Neural progenitor cell (in vitro differentiated cells): ENCODE measurements at regions not wholly inside any gene's neighbourhood (a gene's known extent, or its start where the extent isn't known, plus 50 kb on each side); places are given as distances from the start of the nearest gene placed in this dataset.

Experiments used
- DNase-seq: peaks from one replicate; pipeline ENCODE4 v3.0.0-alpha.2; 2016; ENCODE audit warnings: low spot score
- H2AFZ ChIP-seq: fragments of 200-600 bp; sonication (generic); replicated peaks from 2 replicates; pipeline ENCODE4 v1.6.1; 2016; ENCODE audit warnings: antibody characterized with exemption
- H3F3A ChIP-seq: fragments of 200-600 bp; sonication (generic); 2 replicates; pipeline ENCODE4 v1.6.1; 2016; ENCODE audit warnings: antibody characterized with exemption, low read depth
- H3K27ac ChIP-seq: fragments of 200-600 bp; sonication (generic); 2 replicates; pipeline ENCODE4 v1.5.1; 2016; ENCODE audit warnings: mild to moderate bottlenecking
- H3K27me3 ChIP-seq: fragments of 200-600 bp; sonication (generic); 2 replicates; pipeline ENCODE4 v1.6.1; 2016; ENCODE audit warnings: mild to moderate bottlenecking, moderate library complexity
- H3K36me3 ChIP-seq: fragments of 200-600 bp; sonication (generic); 2 replicates; pipeline ENCODE4 v1.5.1; 2016
- H3K4me1 ChIP-seq: fragments of 200-600 bp; sonication (generic); 2 replicates; pipeline ENCODE4 v1.6.1; 2016; ENCODE audit warnings: mixed run types
- H3K4me2 ChIP-seq: fragments of 200-600 bp; sonication (generic); 2 replicates; pipeline ENCODE4 v1.6.1; 2016
- H3K4me3 ChIP-seq: fragments of 200-600 bp; sonication (generic); 2 replicates; pipeline ENCODE4 v1.5.1; 2016
- H3K79me2 ChIP-seq: fragments of 200-600 bp; sonication (generic); 2 replicates; pipeline ENCODE4 v1.6.1; 2016; ENCODE audit warnings: low read depth
- H3K9ac ChIP-seq: fragments of 200-600 bp; sonication (generic); 2 replicates; pipeline ENCODE4 v1.6.1; 2016
- H3K9me3 ChIP-seq: fragments of 200-600 bp; sonication (generic); 2 replicates; pipeline ENCODE4 v1.5.1; 2016; ENCODE audit warnings: low read depth
- H4K20me1 ChIP-seq: fragments of 200-600 bp; sonication (generic); 2 replicates; pipeline ENCODE4 v1.6.1; 2016; ENCODE audit warnings: low read depth
- H3K27ac Mint-ChIP-seq: 3 replicates; pipeline ENCODE4 v1.8.0; 2021; ENCODE audit warnings: mixed read lengths
- H3K27me3 Mint-ChIP-seq: 2 replicates; pipeline ENCODE4 v1.8.0; 2022; ENCODE audit warnings: low read depth, mild to moderate bottlenecking, inconsistent platforms, moderate library complexity, mixed read lengths; ENCODE audit not compliant: insufficient read depth
- H3K36me3 Mint-ChIP-seq: 3 replicates; pipeline ENCODE4 v1.8.0; 2021; ENCODE audit warnings: mixed read lengths
- H3K4me1 Mint-ChIP-seq: 3 replicates; pipeline ENCODE4 v1.8.0; 2021; ENCODE audit warnings: mixed read lengths
- H3K4me3 Mint-ChIP-seq: 3 replicates; pipeline ENCODE4 v1.8.0; 2021; ENCODE audit warnings: mild to moderate bottlenecking, moderate library complexity, mixed read lengths
- H3K9me3 Mint-ChIP-seq: 3 replicates; pipeline ENCODE4 v1.8.0; 2020; ENCODE audit warnings: mixed read lengths
- EZH2 ChIP-seq: fragments of 200-600 bp; sonication (generic); IDR thresholded peaks from 2 replicates; pipeline ENCODE4 v1.6.1; 2017; ENCODE audit warnings: antibody characterized with exemption, mild to moderate bottlenecking, moderate library complexity
- EZH2phosphoT487 ChIP-seq: fragments of 200-600 bp; sonication (generic); IDR thresholded peaks from 2 replicates; pipeline ENCODE4 v1.6.1; 2017; ENCODE audit warnings: antibody characterized with exemption
- TF ChIP-seq, protein P1 (sequence below): fragments of 200-600 bp; sonication (generic); IDR thresholded peaks from 2 replicates; pipeline ENCODE4 v1.5.1; 2017; ENCODE audit warnings: antibody characterized with exemption, mild to moderate bottlenecking

- peaks cover 4% of the 10 kb centered on the region for H3K9me3 ChIP-seq
- Mint-ChIP-seq H3K36me3 (no peaks in the 10 kb centered on the region), H3K9me3 (peaks cover 2% of the 10 kb centered on the region), H3K4me3 (no peak overlapping the region), H3K27ac (no peak overlapping the region), H3K27me3 (peaks cover 2% of the 10 kb centered on the region), H3K4me1 (peaks cover 5% of the 10 kb centered on the region)
- no peaks in the 10 kb centered on the region for H3K27me3 ChIP-seq
- TF ChIP-seq EZH2 (no peak), EZH2phosphoT487 (no peak)
- TF ChIP-seq, protein P1, sequence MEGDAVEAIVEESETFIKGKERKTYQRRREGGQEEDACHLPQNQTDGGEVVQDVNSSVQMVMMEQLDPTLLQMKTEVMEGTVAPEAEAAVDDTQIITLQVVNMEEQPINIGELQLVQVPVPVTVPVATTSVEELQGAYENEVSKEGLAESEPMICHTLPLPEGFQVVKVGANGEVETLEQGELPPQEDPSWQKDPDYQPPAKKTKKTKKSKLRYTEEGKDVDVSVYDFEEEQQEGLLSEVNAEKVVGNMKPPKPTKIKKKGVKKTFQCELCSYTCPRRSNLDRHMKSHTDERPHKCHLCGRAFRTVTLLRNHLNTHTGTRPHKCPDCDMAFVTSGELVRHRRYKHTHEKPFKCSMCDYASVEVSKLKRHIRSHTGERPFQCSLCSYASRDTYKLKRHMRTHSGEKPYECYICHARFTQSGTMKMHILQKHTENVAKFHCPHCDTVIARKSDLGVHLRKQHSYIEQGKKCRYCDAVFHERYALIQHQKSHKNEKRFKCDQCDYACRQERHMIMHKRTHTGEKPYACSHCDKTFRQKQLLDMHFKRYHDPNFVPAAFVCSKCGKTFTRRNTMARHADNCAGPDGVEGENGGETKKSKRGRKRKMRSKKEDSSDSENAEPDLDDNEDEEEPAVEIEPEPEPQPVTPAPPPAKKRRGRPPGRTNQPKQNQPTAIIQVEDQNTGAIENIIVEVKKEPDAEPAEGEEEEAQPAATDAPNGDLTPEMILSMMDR, result no peak
- H3F3A ChIP-seq, result no peaks in the 10 kb centered on the region
- H3K79me2 ChIP-seq, result no peaks in the 10 kb centered on the region
- peaks cover 16% of the 10 kb centered on the region for H3K4me1 ChIP-seq
- no peak overlapping the region for H2AFZ ChIP-seq
- no peak overlapping the region for H3K4me3 ChIP-seq
- no peaks in the 10 kb centered on the region for H3K36me3 ChIP-seq
- H4K20me1 ChIP-seq, result no peaks in the 10 kb centered on the region
- no peak for DNase-seq
- no peak overlapping the region for H3K27ac ChIP-seq
- H3K4me2 ChIP-seq, result peak overlapping the region; percentile 45
- no peak overlapping the region for H3K9ac ChIP-seq
These were observed 68.0 kb downstream of the SNX12 start for GRCh38 chrX:71000139-71000538.

- H2AFZ ChIP-seq, result no peak overlapping the region
- H3K27me3 Mint-ChIP-seq, result peaks cover 2% of the 10 kb centered on the region
- no peaks in the 10 kb centered on the region for H3K79me2 ChIP-seq
- TF ChIP-seq, protein P1, result peak; percentile 60
- TF ChIP-seq EZH2phosphoT487, result no peak
- no peak for TF ChIP-seq EZH2
- no peaks in the 10 kb centered on the region for H3K36me3 Mint-ChIP-seq
- peaks cover 7% of the 10 kb centered on the region for H3K9me3 Mint-ChIP-seq
- H3K4me1 Mint-ChIP-seq, result peaks cover 5% of the 10 kb centered on the region
- H4K20me1 ChIP-seq, result no peaks in the 10 kb centered on the region
- no peak overlapping the region for H3K9ac ChIP-seq
- no peak overlapping the region for H3K27ac ChIP-seq
- no peak overlapping the region for H3K4me3 ChIP-seq
- H3K27ac Mint-ChIP-seq, result no peak overlapping the region
- no peaks in the 10 kb centered on the region for H3K27me3 ChIP-seq
- peak; percentile 69 for DNase-seq
- no peak overlapping the region for H3K4me3 Mint-ChIP-seq
- H3K9me3 ChIP-seq, result peaks cover 4% of the 10 kb centered on the region
- no peak overlapping the region for H3K4me2 ChIP-seq
- peaks cover 16% of the 10 kb centered on the region for H3K4me1 ChIP-seq
- no peaks in the 10 kb centered on the region for H3K36me3 ChIP-seq
- no peaks in the 10 kb centered on the region for H3F3A ChIP-seq
These were observed 67.6 kb upstream of the SLC7A3 start for GRCh38 chrX:70998411-70999027.

DNA sequence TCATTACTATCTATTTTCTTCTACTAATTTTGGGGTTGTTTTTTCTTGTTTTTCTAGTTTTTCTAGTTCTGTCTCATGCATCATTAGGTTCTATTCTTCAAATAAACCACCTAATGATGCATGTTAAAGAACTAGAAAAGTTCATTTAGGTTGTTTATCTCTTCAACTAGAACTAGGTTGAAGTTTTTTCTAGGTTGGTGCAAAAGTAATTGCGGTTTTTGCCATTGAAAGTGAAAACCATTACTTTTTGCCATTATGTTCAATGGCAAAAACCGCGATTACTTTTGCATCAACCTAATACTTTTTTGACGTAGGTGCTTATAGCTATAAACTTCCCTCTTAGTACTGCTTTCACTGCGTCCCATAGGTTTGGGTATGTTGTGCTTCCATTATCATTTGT is 64.4 kb upstream of the SLC7A3 start:
- Mint-ChIP-seq H3K36me3 (no peaks in the 10 kb centered on the region), H3K27me3 (peaks cover 2% of the 10 kb centered on the region), H3K4me1 (peaks cover 5% of the 10 kb centered on the region), H3K4me3 (no peak overlapping the region), H3K9me3 (peaks cover 16% of the 10 kb centered on the region), H3K27ac (no peak overlapping the region)
- no peak overlapping the region for H3K4me2 ChIP-seq
- H3K27me3 ChIP-seq, result no peaks in the 10 kb centered on the region
- no peak overlapping the region for H3K9ac ChIP-seq
- TF ChIP-seq EZH2 (no peak), EZH2phosphoT487 (no peak)
- TF ChIP-seq, protein P1, result no peak
- no peaks in the 10 kb centered on the region for H3F3A ChIP-seq
- DNase-seq, result no peak
- no peak overlapping the region for H3K27ac ChIP-seq
- H4K20me1 ChIP-seq, result no peaks in the 10 kb centered on the region
- no peak overlapping the region for H3K4me3 ChIP-seq
- no peak overlapping the region for H2AFZ ChIP-seq
- peaks cover 4% of the 10 kb centered on the region for H3K9me3 ChIP-seq
- peaks cover 16% of the 10 kb centered on the region for H3K4me1 ChIP-seq
- no peaks in the 10 kb centered on the region for H3K79me2 ChIP-seq
- no peaks in the 10 kb centered on the region for H3K36me3 ChIP-seq
